Fibroblast of pulmonary artery (primary cell): ENCODE measurements at regions not wholly inside any gene's neighbourhood (a gene's known extent, or its start where the extent isn't known, plus 50 kb on each side); places are given as distances from the start of the nearest gene placed in this dataset.

Experiments
- DNase-seq: peaks from one replicate; pipeline ENCODE4 v3.0.0-alpha.2; 2010; ENCODE audit warnings: low read depth
- H3K4me3 ChIP-seq: replicated peaks from 2 replicates; pipeline ENCODE4 v1.5.1; 2011; ENCODE audit warnings: low read depth, mild to moderate bottlenecking, control low read depth, low read length, moderate library complexity
- CTCF ChIP-seq: IDR thresholded peaks from 2 replicates; pipeline ENCODE4 v1.5.1; 2011; ENCODE audit warnings: mild to moderate bottlenecking, control low read depth, low read length, inconsistent platforms; ENCODE audit errors: missing control alignments

- TF ChIP-seq CTCF: peak; percentile 87
- no peak overlapping the region for H3K4me3 ChIP-seq
- DNase-seq: peak; percentile 73
Observed at GRCh38 chr15:70466895-70467529, 296.3 kb downstream of the UACA start.

DNA sequence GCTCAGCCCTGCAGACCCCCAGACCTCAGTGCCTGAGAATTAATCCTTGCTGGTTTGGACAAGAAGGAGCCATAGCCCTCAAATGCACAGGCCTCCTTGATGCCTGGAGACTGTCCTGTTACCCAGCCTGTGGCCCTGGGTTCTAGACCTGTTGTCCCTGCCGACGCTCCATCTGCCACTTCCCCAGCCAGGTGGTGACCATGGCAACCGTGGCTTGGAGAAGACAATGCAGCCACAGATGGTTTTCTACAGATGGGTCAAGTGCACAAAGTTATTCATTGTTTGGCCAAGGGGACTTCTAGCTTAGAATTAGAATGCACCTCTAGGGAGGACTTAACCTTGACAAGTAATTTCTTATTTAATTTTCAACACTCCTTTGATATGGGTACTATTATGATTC lies 297.1 kb downstream of the UACA start:
- H3K4me3 ChIP-seq: no peak overlapping the region
- no peak for DNase-seq
- TF ChIP-seq CTCF: no peak

- TF ChIP-seq CTCF: no peak
- no peak overlapping the region for H3K4me3 ChIP-seq
- DNase-seq: no peak
Observed at GRCh38 chr15:70465812-70466211, 297.5 kb downstream of the UACA start.

- H3K4me3 ChIP-seq: no peak overlapping the region
- no peak for DNase-seq
- TF ChIP-seq CTCF: no peak
Observed at GRCh38 chr15:70463453-70463834, 299.9 kb downstream of the UACA start.

DNA sequence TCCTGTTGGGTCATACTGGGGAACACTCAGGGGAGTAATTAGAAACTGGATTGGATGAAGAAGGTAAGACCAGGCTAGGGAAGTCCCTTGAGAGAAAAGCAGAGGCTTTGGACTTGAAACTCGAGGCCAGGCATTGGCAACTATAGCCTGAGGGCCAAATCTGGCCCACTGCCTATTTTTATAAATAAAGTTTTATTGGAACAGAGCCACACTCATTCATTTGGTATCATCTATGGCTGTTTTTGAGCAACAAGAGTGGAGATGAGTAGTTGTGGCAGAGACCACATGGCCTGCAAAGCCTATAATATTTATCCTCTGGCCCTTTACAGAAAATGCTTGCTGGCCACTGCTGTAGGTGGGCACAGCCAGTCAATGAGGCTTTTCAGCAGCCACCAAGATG lies 301.4 kb downstream of the UACA start:
- TF ChIP-seq CTCF: no peak
- no peak for DNase-seq
- no peak overlapping the region for H3K4me3 ChIP-seq

- no peak for TF ChIP-seq CTCF
- no peak for DNase-seq
Observed at GRCh38 chr15:70461017-70461416, 302.3 kb downstream of the UACA start.

DNA sequence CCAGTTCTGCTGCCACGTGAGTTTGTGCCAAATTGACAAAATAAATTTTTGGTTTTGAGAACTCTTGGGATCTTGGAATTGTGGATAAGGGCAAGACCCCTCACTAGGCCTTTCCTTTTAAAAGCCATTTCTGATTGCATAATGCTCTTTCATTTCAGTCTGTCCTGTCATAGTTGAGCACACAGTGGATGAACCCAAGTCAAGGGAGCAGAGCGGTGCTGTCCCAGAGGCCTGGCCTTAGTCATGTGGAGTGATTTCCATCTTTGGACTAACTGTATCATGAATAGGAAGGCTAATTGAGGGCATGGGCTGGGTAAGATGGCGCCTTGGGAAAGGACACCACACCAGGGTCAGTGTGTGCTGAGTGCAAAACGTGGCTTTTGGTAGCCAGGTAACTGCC lies 304.0 kb downstream of the UACA start:
- DNase-seq: no peak
- TF ChIP-seq CTCF: no peak

More at GRCh38 chr15:70461017-70461416, 302.3 kb downstream of the UACA start:
- no peak overlapping the region for H3K4me3 ChIP-seq

More for the DNA sequence above, 304.0 kb downstream of the UACA start:
- H3K4me3 ChIP-seq: no peak overlapping the region
